C4-2B (cell line): ENCODE measurements at regions not wholly inside any gene's neighbourhood (a gene's known extent, or its start where the extent isn't known, plus 50 kb on each side); places are given as distances from the start of the nearest gene placed in this dataset.

Experiments
- ZFX ChIP-seq: fragments of 450-650 bp; IDR thresholded peaks from 2 replicates; pipeline ENCODE4 v1.6.1; 2017
- TF ChIP-seq, protein P1 (sequence below): fragments of 450-650 bp; conservative IDR thresholded peaks from 2 replicates; pipeline ENCODE4 v1.5.1; 2017; ENCODE audit warnings: mild to moderate bottlenecking

DNA sequence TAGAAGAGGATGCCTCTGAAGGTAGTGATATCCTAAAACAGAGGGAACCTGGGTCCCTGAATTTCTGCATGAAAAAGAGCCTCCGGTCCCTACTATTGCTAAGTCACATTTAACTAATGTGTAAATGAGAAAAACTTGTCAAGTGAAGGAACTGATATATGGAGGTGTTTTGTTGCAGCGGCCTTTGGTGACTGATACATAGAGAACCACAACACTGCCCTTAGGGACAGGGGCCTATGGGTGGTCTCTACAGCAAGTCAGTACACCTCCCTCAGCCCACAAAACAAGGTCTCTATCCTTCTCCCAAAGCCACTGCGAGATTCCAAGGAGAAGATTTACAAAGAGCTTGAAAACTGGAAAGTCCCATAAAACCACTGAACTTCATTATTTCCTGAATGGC, 275.3 kb downstream of the SOX9 start:
- TF ChIP-seq, protein P1, sequence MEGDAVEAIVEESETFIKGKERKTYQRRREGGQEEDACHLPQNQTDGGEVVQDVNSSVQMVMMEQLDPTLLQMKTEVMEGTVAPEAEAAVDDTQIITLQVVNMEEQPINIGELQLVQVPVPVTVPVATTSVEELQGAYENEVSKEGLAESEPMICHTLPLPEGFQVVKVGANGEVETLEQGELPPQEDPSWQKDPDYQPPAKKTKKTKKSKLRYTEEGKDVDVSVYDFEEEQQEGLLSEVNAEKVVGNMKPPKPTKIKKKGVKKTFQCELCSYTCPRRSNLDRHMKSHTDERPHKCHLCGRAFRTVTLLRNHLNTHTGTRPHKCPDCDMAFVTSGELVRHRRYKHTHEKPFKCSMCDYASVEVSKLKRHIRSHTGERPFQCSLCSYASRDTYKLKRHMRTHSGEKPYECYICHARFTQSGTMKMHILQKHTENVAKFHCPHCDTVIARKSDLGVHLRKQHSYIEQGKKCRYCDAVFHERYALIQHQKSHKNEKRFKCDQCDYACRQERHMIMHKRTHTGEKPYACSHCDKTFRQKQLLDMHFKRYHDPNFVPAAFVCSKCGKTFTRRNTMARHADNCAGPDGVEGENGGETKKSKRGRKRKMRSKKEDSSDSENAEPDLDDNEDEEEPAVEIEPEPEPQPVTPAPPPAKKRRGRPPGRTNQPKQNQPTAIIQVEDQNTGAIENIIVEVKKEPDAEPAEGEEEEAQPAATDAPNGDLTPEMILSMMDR, result no peak
- TF ChIP-seq ZFX, result no peak
